ENCODE measurements at regions not wholly inside any gene's neighbourhood (a gene's known extent, or its start where the extent isn't known, plus 50 kb on each side); places are given as distances from the start of the nearest gene placed in this dataset.

DNA sequence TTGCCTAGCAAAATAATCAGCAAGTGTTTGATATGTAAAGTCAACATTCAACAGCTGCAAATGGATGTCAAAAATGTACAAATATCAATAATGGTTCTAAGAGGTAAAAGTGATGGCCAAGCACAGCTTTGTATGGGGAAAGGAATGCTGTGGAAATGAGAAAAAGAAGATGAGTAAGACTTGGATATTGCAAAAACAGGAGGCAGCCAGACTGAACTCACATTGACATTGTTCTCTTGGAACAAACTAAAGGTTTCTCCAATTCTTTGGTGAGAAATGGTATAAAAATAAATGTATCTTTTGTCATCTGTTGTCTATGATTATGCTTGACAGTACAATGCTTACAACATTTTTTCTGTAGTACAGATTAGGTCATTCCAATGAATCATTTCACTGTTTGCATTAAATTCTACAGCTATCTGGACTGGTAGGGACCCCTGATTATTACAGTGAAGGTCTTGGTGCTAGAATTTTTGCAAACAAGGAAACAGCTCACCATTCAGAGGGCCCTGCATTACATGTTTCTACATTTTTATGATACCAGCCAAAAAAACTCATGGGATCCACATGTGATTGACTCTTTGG lies 465.7 kb downstream of the NOVA1 start:
- Histone ChIP-seq H3K4me3 (ENCODE audit: insufficient read depth, low read length) (no peak overlapping the region), H3K79me2 (ENCODE audit: insufficient read depth, low read length) (no peaks in the 10 kb centered on the region), H3K4me1 (ENCODE audit: insufficient read depth, low read length) (no peaks in the 10 kb centered on the region), H3K9me3 (ENCODE audit: low read depth, low read length) (peaks cover 2% of the 10 kb centered on the region), H2AFZ (ENCODE audit: low read length) (no peak overlapping the region), H3K36me3 (ENCODE audit: insufficient read depth, low read length) (no peaks in the 10 kb centered on the region), H4K20me1 (ENCODE audit: insufficient read depth, low read length) (no peaks in the 10 kb centered on the region), H3K4me2 (ENCODE audit: insufficient read depth, low read length) (no peak overlapping the region), H3K27me3 (ENCODE audit: insufficient read depth, low read length) (no peaks in the 10 kb centered on the region), H3K27ac (ENCODE audit: low read depth, low read length) (no peak overlapping the region)
- no peak for DNase-seq (ENCODE audit: insufficient read length, low spot score, missing footprints)
- TF ChIP-seq, protein P1, sequence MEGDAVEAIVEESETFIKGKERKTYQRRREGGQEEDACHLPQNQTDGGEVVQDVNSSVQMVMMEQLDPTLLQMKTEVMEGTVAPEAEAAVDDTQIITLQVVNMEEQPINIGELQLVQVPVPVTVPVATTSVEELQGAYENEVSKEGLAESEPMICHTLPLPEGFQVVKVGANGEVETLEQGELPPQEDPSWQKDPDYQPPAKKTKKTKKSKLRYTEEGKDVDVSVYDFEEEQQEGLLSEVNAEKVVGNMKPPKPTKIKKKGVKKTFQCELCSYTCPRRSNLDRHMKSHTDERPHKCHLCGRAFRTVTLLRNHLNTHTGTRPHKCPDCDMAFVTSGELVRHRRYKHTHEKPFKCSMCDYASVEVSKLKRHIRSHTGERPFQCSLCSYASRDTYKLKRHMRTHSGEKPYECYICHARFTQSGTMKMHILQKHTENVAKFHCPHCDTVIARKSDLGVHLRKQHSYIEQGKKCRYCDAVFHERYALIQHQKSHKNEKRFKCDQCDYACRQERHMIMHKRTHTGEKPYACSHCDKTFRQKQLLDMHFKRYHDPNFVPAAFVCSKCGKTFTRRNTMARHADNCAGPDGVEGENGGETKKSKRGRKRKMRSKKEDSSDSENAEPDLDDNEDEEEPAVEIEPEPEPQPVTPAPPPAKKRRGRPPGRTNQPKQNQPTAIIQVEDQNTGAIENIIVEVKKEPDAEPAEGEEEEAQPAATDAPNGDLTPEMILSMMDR (IDR thresholded peaks at IDR 0.05; ENCODE audit: extremely low read depth, low read depth, low read length), result no peak

DNA sequence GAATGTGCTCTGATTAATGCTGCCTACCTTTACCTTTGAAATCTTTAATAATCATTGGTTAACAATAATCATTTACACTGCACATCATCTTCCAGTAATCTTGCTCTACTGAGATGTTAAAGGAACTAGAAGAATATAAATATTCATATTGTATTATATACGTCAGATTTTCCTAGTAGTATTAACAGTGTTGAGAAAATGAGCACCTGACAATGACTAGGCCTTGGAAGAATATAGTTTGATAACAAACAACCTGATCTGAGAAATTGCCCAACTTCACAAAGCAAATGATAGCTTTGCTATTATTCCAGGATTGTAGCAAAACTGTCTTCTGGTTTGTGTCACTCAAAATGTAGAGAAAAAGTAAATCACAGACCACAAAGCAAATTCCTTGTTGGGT lies 467.1 kb downstream of the NOVA1 start:
- no peak overlapping the region for H3K27ac ChIP-seq (ENCODE audit: low read depth, low read length)
- peaks cover 2% of the 10 kb centered on the region for H3K9me3 ChIP-seq (ENCODE audit: low read depth, low read length)
- H3K4me2 ChIP-seq (ENCODE audit: insufficient read depth, low read length), result no peak overlapping the region
- H4K20me1 ChIP-seq (ENCODE audit: insufficient read depth, low read length), result no peaks in the 10 kb centered on the region
- no peaks in the 10 kb centered on the region for H3K79me2 ChIP-seq (ENCODE audit: insufficient read depth, low read length)
- H3K4me3 ChIP-seq (ENCODE audit: insufficient read depth, low read length), result no peak overlapping the region
- H3K4me1 ChIP-seq (ENCODE audit: insufficient read depth, low read length), result no peaks in the 10 kb centered on the region
- TF ChIP-seq, protein P1 (IDR thresholded peaks at IDR 0.05; ENCODE audit: extremely low read depth, low read depth, low read length), result no peak
- no peaks in the 10 kb centered on the region for H3K27me3 ChIP-seq (ENCODE audit: insufficient read depth, low read length)
- DNase-seq (ENCODE audit: insufficient read length, low spot score, missing footprints), result no peak
- H3K36me3 ChIP-seq (ENCODE audit: insufficient read depth, low read length), result no peaks in the 10 kb centered on the region
- no peak overlapping the region for H2AFZ ChIP-seq (ENCODE audit: low read length)

DNA sequence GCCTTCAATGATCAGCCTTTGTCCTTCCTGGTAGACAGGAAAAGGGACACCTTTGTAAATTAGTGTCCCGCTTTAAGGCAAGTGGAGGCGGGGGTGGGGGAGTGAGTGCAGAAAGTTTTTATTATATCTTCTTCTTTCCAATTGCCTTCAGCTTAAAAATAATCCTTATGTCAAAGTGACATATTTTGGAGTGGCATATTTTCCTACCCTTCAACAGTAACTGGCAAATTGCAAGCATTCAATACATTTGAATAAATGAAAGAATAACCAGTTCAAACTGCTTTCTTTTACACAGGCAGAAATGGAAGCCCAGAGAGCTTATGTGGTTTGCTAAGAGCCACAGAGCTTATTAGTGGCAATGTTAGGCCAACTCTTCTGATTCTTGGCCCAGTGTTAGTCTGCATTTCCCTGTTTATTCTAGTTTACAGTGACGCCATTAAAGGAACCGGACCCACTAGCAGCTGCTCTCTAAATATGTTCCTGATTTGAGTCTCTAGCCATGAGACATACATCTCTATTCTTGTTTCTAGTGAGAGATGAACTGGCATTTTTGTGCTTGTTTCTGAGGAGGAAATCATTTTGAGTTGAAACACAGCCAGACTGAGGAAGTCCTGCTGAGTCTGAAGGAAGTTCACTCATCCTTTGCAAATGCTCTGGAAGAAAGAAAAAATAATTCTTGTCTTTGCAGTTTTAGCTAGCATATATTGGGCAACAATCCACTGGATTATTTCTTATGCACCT lies 468.7 kb downstream of the NOVA1 start:
- no peaks in the 10 kb centered on the region for H3K4me1 ChIP-seq (ENCODE audit: insufficient read depth, low read length)
- no peaks in the 10 kb centered on the region for H3K79me2 ChIP-seq (ENCODE audit: insufficient read depth, low read length)
- no peaks in the 10 kb centered on the region for H4K20me1 ChIP-seq (ENCODE audit: insufficient read depth, low read length)
- no peaks in the 10 kb centered on the region for H3K27me3 ChIP-seq (ENCODE audit: insufficient read depth, low read length)
- DNase-seq (ENCODE audit: insufficient read length, low spot score, missing footprints), result no peak
- H3K4me3 ChIP-seq (ENCODE audit: insufficient read depth, low read length), result no peak overlapping the region
- no peak overlapping the region for H3K27ac ChIP-seq (ENCODE audit: low read depth, low read length)
- no peak overlapping the region for H3K4me2 ChIP-seq (ENCODE audit: insufficient read depth, low read length)
- no peaks in the 10 kb centered on the region for H3K9me3 ChIP-seq (ENCODE audit: low read depth, low read length)
- no peak overlapping the region for H2AFZ ChIP-seq (ENCODE audit: low read length)
- TF ChIP-seq, protein P1 (IDR thresholded peaks at IDR 0.05; ENCODE audit: extremely low read depth, low read depth, low read length), result no peak
- H3K36me3 ChIP-seq (ENCODE audit: insufficient read depth, low read length), result no peaks in the 10 kb centered on the region

DNA sequence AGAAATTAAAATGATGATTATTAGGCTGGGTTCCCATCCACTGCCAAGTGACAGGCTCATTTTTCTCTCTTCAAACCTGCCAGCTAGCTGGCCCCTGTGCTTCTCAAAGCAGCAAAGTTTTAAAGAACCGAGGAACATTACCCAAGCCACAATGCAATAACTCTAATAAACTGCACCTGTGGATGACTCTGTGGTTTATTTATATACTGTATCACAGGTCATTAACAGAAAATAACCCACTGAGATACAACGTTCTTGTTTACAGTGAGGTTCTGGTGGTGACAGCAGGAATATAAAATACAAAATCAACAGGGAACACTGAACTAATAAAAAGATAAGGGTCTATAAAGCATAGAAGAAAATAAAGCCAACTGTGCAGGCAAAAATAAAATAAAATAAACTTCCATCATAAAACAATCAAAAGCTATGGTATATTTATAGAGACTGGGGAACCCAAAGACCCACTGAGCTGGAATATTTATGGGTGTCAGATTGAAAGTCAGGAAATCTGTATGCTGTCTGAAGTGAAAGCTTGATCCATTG lies 472.9 kb downstream of the NOVA1 start:
- TF ChIP-seq, protein P1 (IDR thresholded peaks at IDR 0.05; ENCODE audit: extremely low read depth, low read depth, low read length), result no peak
- Histone ChIP-seq H3K36me3 (ENCODE audit: insufficient read depth, low read length) (no peaks in the 10 kb centered on the region), H2AFZ (ENCODE audit: low read length) (no peak overlapping the region), H3K27me3 (ENCODE audit: insufficient read depth, low read length) (no peaks in the 10 kb centered on the region), H4K20me1 (ENCODE audit: insufficient read depth, low read length) (no peaks in the 10 kb centered on the region), H3K4me2 (ENCODE audit: insufficient read depth, low read length) (no peak overlapping the region), H3K79me2 (ENCODE audit: insufficient read depth, low read length) (no peaks in the 10 kb centered on the region), H3K27ac (ENCODE audit: low read depth, low read length) (no peak overlapping the region), H3K9me3 (ENCODE audit: low read depth, low read length) (peaks cover 2% of the 10 kb centered on the region), H3K4me3 (ENCODE audit: insufficient read depth, low read length) (no peak overlapping the region), H3K4me1 (ENCODE audit: insufficient read depth, low read length) (no peaks in the 10 kb centered on the region)
- DNase-seq (ENCODE audit: insufficient read length, low spot score, missing footprints), result no peak
